Osteoblast (primary cell): ENCODE measurements at regions not wholly inside any gene's neighbourhood (a gene's known extent, or its start where the extent isn't known, plus 50 kb on each side); places are given as distances from the start of the nearest gene placed in this dataset.

Source experiments
- DNase-seq: peaks from one replicate; pipeline ENCODE4 v3.0.0; 2011; ENCODE audit warnings: low spot score, mixed read lengths; ENCODE audit not compliant: insufficient read length; ENCODE audit errors: missing footprints
- H2AFZ ChIP-seq: 2 replicates; pipeline ENCODE4 v1.6.0; 2011; ENCODE audit warnings: mild to moderate bottlenecking, low read length
- H3K27ac ChIP-seq: 2 replicates; pipeline ENCODE4 v1.5.1; 2011; ENCODE audit warnings: mild to moderate bottlenecking, low read depth, low read length, moderate library complexity
- H3K27me3 ChIP-seq: 2 replicates; pipeline ENCODE4 v1.6.0; 2012; ENCODE audit warnings: mild to moderate bottlenecking, control low read depth, inconsistent platforms, low read length, moderate library complexity; ENCODE audit not compliant: insufficient read depth
- H3K36me3 ChIP-seq: 2 replicates; pipeline ENCODE4 v1.5.1; 2011; ENCODE audit warnings: mild to moderate bottlenecking, low read length, control low read depth, moderate library complexity; ENCODE audit not compliant: insufficient read depth
- H3K4me1 ChIP-seq: 2 replicates; pipeline ENCODE4 v1.5.1; 2011; ENCODE audit warnings: mild to moderate bottlenecking, low read length, control low read depth, moderate library complexity; ENCODE audit not compliant: insufficient read depth
- H3K4me2 ChIP-seq: 2 replicates; pipeline ENCODE4 v1.6.0; 2011; ENCODE audit warnings: mild to moderate bottlenecking, low read length; ENCODE audit not compliant: insufficient read depth
- H3K4me3 ChIP-seq: fragments of 200-600 bp; sonication (generic); 3 replicates; pipeline ENCODE4 v1.5.1; 2012; ENCODE audit warnings: mild to moderate bottlenecking, low read length, inconsistent platforms; ENCODE audit not compliant: insufficient read depth
- H3K79me2 ChIP-seq: 2 replicates; pipeline ENCODE4 v1.6.0; 2012; ENCODE audit warnings: mild to moderate bottlenecking, low read length, control low read depth, inconsistent platforms; ENCODE audit not compliant: insufficient read depth
- H3K9me3 ChIP-seq: 2 replicates; pipeline ENCODE4 v1.5.1; 2011; ENCODE audit warnings: low read depth, low read length, control low read depth
- H4K20me1 ChIP-seq: 2 replicates; pipeline ENCODE4 v1.6.0; 2012; ENCODE audit warnings: mild to moderate bottlenecking, low read length, control low read depth; ENCODE audit not compliant: insufficient read depth
- TF ChIP-seq, protein P1 (sequence below): IDR thresholded peaks from 2 replicates; pipeline ENCODE4 v1.5.1; 2011; ENCODE audit warnings: mild to moderate bottlenecking, low read depth, low read length, moderate library complexity; ENCODE audit errors: extremely low read depth

- TF ChIP-seq, protein P1, sequence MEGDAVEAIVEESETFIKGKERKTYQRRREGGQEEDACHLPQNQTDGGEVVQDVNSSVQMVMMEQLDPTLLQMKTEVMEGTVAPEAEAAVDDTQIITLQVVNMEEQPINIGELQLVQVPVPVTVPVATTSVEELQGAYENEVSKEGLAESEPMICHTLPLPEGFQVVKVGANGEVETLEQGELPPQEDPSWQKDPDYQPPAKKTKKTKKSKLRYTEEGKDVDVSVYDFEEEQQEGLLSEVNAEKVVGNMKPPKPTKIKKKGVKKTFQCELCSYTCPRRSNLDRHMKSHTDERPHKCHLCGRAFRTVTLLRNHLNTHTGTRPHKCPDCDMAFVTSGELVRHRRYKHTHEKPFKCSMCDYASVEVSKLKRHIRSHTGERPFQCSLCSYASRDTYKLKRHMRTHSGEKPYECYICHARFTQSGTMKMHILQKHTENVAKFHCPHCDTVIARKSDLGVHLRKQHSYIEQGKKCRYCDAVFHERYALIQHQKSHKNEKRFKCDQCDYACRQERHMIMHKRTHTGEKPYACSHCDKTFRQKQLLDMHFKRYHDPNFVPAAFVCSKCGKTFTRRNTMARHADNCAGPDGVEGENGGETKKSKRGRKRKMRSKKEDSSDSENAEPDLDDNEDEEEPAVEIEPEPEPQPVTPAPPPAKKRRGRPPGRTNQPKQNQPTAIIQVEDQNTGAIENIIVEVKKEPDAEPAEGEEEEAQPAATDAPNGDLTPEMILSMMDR, result no peak
These were observed 320.1 kb downstream of the TRIML1 start for GRCh38 chr4:188459381-188459780.

GRCh38 chr4:188463909-188464308, 324.7 kb downstream of the TRIML1 start:
- DNase-seq, result no peak
- H3K36me3 ChIP-seq, result no peaks in the 10 kb centered on the region

More at GRCh38 chr4:188459381-188459780, 320.1 kb downstream of the TRIML1 start:
- Histone ChIP-seq H3K4me3 (no peak overlapping the region), H2AFZ (no peak overlapping the region), H3K27me3 (no peaks in the 10 kb centered on the region), H3K4me2 (no peak overlapping the region), H3K4me1 (no peaks in the 10 kb centered on the region), H3K27ac (no peak overlapping the region), H3K79me2 (peaks cover 5% of the 10 kb centered on the region), H3K9me3 (no peaks in the 10 kb centered on the region), H3K36me3 (peaks cover 6% of the 10 kb centered on the region), H4K20me1 (no peaks in the 10 kb centered on the region)
- no peak for DNase-seq

GRCh38 chr4:188466001-188466400, 326.8 kb downstream of the TRIML1 start:
- no peak overlapping the region for H3K27ac ChIP-seq
- H3K4me3 ChIP-seq, result no peak overlapping the region
- H3K9me3 ChIP-seq, result no peaks in the 10 kb centered on the region
- H2AFZ ChIP-seq, result no peak overlapping the region
- no peaks in the 10 kb centered on the region for H3K36me3 ChIP-seq
- H4K20me1 ChIP-seq, result no peaks in the 10 kb centered on the region
- H3K4me1 ChIP-seq, result no peaks in the 10 kb centered on the region
- no peak overlapping the region for H3K4me2 ChIP-seq
- H3K27me3 ChIP-seq, result no peaks in the 10 kb centered on the region
- DNase-seq, result no peak
- H3K79me2 ChIP-seq, result no peaks in the 10 kb centered on the region
- TF ChIP-seq, protein P1, result no peak

More at GRCh38 chr4:188463909-188464308, 324.7 kb downstream of the TRIML1 start:
- no peaks in the 10 kb centered on the region for H4K20me1 ChIP-seq
- TF ChIP-seq, protein P1, result no peak
- no peak overlapping the region for H3K4me3 ChIP-seq
- no peaks in the 10 kb centered on the region for H3K27me3 ChIP-seq
- H3K4me1 ChIP-seq, result no peaks in the 10 kb centered on the region
- no peaks in the 10 kb centered on the region for H3K79me2 ChIP-seq
- no peak overlapping the region for H2AFZ ChIP-seq
- no peak overlapping the region for H3K4me2 ChIP-seq
- H3K27ac ChIP-seq, result no peak overlapping the region
- no peaks in the 10 kb centered on the region for H3K9me3 ChIP-seq

DNA sequence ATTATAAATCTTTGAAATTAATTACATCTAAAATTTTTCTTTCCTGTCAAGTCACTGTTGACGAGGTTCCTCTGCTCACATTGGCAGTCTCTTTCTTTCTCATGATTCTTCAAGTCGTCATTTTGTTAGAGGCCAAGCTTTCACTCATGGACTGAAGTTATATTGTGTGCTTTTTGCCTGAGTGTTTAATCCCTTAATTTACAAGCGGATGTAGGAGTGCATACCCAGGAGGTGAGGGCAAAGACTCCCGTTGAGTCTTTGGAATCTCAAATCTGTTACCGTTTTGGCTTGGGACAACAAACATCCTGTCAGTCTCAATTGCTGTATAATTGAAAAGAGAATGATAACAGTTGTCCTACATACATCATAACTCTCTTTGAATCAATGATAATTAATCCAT, 345.0 kb downstream of the TRIML1 start:
- Histone ChIP-seq H3K79me2 (peaks cover 7% of the 10 kb centered on the region), H3K27ac (no peak overlapping the region), H3K4me2 (no peak overlapping the region), H3K4me1 (no peaks in the 10 kb centered on the region), H2AFZ (no peak overlapping the region), H4K20me1 (no peaks in the 10 kb centered on the region), H3K4me3 (no peak overlapping the region), H3K27me3 (no peaks in the 10 kb centered on the region), H3K36me3 (peaks cover 6% of the 10 kb centered on the region), H3K9me3 (no peaks in the 10 kb centered on the region)
- DNase-seq, result no peak
- TF ChIP-seq, protein P1, result no peak
